HEK293 (cell line): ENCODE measurements at regions not wholly inside any gene's neighbourhood (a gene's known extent, or its start where the extent isn't known, plus 50 kb on each side); places are given as distances from the start of the nearest gene placed in this dataset.

ENCODE experiments used
- CTCF ChIA-PET: fragments of 350-600 bp; formaldehyde crosslinking; extraction: SDS; loops from one replicate; lab custom pipeline; 2021; ENCODE audit warnings: antibody characterized with exemption; lab: Yijun Ruan, JAX
- POLR2A ChIA-PET: fragments of 300-600 bp; formaldehyde crosslinking; extraction: SDS; loops from one replicate; lab custom pipeline; 2020; ENCODE audit warnings: antibody characterized with exemption, inconsistent platforms; lab: Yijun Ruan, JAX
- H3K27ac ChIP-seq: fragments of 200-500 bp; sonication (Bioruptor generic); 2 replicates; pipeline ENCODE4 v1.5.1; 2014; ENCODE audit warnings: low read depth, low read length, control low read depth, inconsistent platforms; ENCODE audit errors: extremely low read depth
- H3K36me3 ChIP-seq, 2 experiments: fragments of 200-500 bp in 1 of 2; sonication (Bioruptor generic) in 1 of 2; 1 replicate in 1 of 2; 2 replicates in 1 of 2; pipeline ENCODE4 v1.5.1; 2014 to 2017; ENCODE audit warnings: inconsistent platforms in 2 of 2, low read length in 2 of 2; ENCODE audit not compliant: control insufficient read depth in 2 of 2, insufficient read depth in 1 of 2
- H3K4me1 ChIP-seq: fragments of 200-500 bp; sonication (Bioruptor generic); 2 replicates; pipeline ENCODE4 v1.5.1; 2014; ENCODE audit warnings: mild to moderate bottlenecking, low read length, inconsistent platforms; ENCODE audit not compliant: control insufficient read depth, insufficient read depth
- H3K4me3 ChIP-seq: 2 replicates; pipeline ENCODE4 v1.5.1; 2011; ENCODE audit warnings: low read depth, mild to moderate bottlenecking, control low read depth, low read length, moderate library complexity
- H3K9me3 ChIP-seq: fragments of 200-500 bp; sonication (Bioruptor generic); 2 replicates; pipeline ENCODE4 v1.5.1; 2014; ENCODE audit warnings: low read depth, low read length, inconsistent platforms; ENCODE audit not compliant: control insufficient read depth, insufficient read depth
- HOXD13 ChIP-seq: sonication (generic); formaldehyde crosslinking; IDR thresholded peaks from 2 replicates; pipeline ENCODE4 v1.8.0; 2022; ENCODE audit warnings: missing genetic modification reagents, borderline replicate concordance
- OSR2 ChIP-seq: fragments of 450-650 bp; formaldehyde crosslinking; IDR thresholded peaks from 2 replicates; pipeline ENCODE4 v1.5.1; 2016; ENCODE audit warnings: missing biosample characterization, missing genetic modification characterization
- SP3 ChIP-seq: fragments of 450-650 bp; formaldehyde crosslinking; IDR thresholded peaks from 2 replicates; pipeline ENCODE4 v1.5.1; 2016; ENCODE audit warnings: missing biosample characterization, missing genetic modification characterization
- ZBTB26 ChIP-seq: fragments of 450-650 bp; formaldehyde crosslinking; optimal IDR thresholded peaks from 2 replicates; pipeline ENCODE3; 2016; ENCODE audit warnings: missing biosample characterization, mild to moderate bottlenecking, missing genetic modification characterization
- ZBTB7A ChIP-seq: fragments of 450-650 bp; formaldehyde crosslinking; IDR thresholded peaks from 2 replicates; pipeline ENCODE4 v1.5.1; 2016; ENCODE audit warnings: low read depth, missing biosample characterization, missing genetic modification characterization
- ZEB2 ChIP-seq: fragments of 450-650 bp; formaldehyde crosslinking; IDR thresholded peaks from 2 replicates; pipeline ENCODE4 v1.5.1; 2016; ENCODE audit warnings: missing biosample characterization, missing genetic modification characterization
- ZIC2 ChIP-seq: fragments of 450-650 bp; formaldehyde crosslinking; IDR thresholded peaks from 2 replicates; pipeline ENCODE4 v1.5.1; 2016; ENCODE audit warnings: missing biosample characterization, missing genetic modification characterization
- ZNF138 ChIP-seq: fragments of 450-650 bp; formaldehyde crosslinking; IDR thresholded peaks from 2 replicates; pipeline ENCODE4 v1.5.1; 2016; ENCODE audit warnings: missing biosample characterization, missing genetic modification characterization, borderline replicate concordance
- ZNF157 ChIP-seq: fragments of 450-650 bp; formaldehyde crosslinking; IDR thresholded peaks from 2 replicates; pipeline ENCODE4 v1.5.1; 2016; ENCODE audit warnings: missing biosample characterization, missing genetic modification characterization
- ZNF174 ChIP-seq: fragments of 450-650 bp; formaldehyde crosslinking; IDR thresholded peaks from 2 replicates; pipeline ENCODE4 v1.5.0; 2017; ENCODE audit warnings: missing biosample characterization, mild to moderate bottlenecking, missing genetic modification characterization
- ZNF175 ChIP-seq: fragments of 450-650 bp; formaldehyde crosslinking; IDR thresholded peaks from 2 replicates; pipeline ENCODE4 v1.5.1; 2016; ENCODE audit warnings: missing biosample characterization, missing genetic modification characterization
- ZNF184 ChIP-seq: fragments of 450-650 bp; IDR thresholded peaks from 2 replicates; pipeline ENCODE4 v1.5.1; 2018; ENCODE audit warnings: missing biosample characterization, mild to moderate bottlenecking, missing genetic modification characterization
- ZNF2 ChIP-seq: fragments of 450-650 bp; formaldehyde crosslinking; IDR thresholded peaks from 2 replicates; pipeline ENCODE4 v1.5.1; 2016; ENCODE audit warnings: missing biosample characterization, missing genetic modification characterization
- ZNF248 ChIP-seq: fragments of 450-650 bp; formaldehyde crosslinking; IDR thresholded peaks from 2 replicates; pipeline ENCODE4 v1.5.1; 2017; ENCODE audit warnings: missing biosample characterization, missing genetic modification characterization
- ZNF324 ChIP-seq: fragments of 450-650 bp; formaldehyde crosslinking; IDR thresholded peaks from 2 replicates; pipeline ENCODE4 v1.5.1; 2016; ENCODE audit warnings: missing biosample characterization, missing genetic modification characterization
- ZNF341 ChIP-seq: fragments of 450-650 bp; formaldehyde crosslinking; IDR thresholded peaks from 2 replicates; pipeline ENCODE4; 2016; ENCODE audit warnings: low read depth, missing biosample characterization, missing genetic modification characterization
- ZNF521 ChIP-seq: fragments of 450-650 bp; formaldehyde crosslinking; IDR thresholded peaks from 2 replicates; pipeline ENCODE4 v1.5.1; 2017; ENCODE audit warnings: missing biosample characterization, mild to moderate bottlenecking, missing genetic modification characterization
- ZNF600 ChIP-seq: fragments of 450-650 bp; formaldehyde crosslinking; IDR thresholded peaks from 2 replicates; pipeline ENCODE4 v1.5.1; 2016; ENCODE audit warnings: missing biosample characterization, missing genetic modification characterization
- ZNF654 ChIP-seq: fragments of 450-650 bp; formaldehyde crosslinking; IDR thresholded peaks from 2 replicates; pipeline ENCODE4 v1.5.1; 2016; ENCODE audit warnings: low read depth, missing biosample characterization, missing genetic modification characterization
- ZNF677 ChIP-seq: fragments of 450-650 bp; IDR thresholded peaks from 2 replicates; pipeline ENCODE4 v1.5.0; 2018; ENCODE audit warnings: missing biosample characterization, mild to moderate bottlenecking, missing genetic modification characterization, moderate library complexity
- ZNF707 ChIP-seq: fragments of 450-650 bp; formaldehyde crosslinking; IDR thresholded peaks from 2 replicates; pipeline ENCODE4 v1.5.1; 2016; ENCODE audit warnings: missing biosample characterization, missing genetic modification characterization
- ZNF768 ChIP-seq: fragments of 450-650 bp; formaldehyde crosslinking; IDR thresholded peaks from 2 replicates; pipeline ENCODE4 v1.5.1; 2018; ENCODE audit warnings: missing biosample characterization, mild to moderate bottlenecking, missing genetic modification characterization
- TF ChIP-seq, protein P1 (sequence below): fragments of 450-650 bp; formaldehyde crosslinking; IDR thresholded peaks from 2 replicates; pipeline ENCODE4 v1.5.1; 2017; ENCODE audit warnings: missing biosample characterization, missing genetic modification characterization

GRCh38 chr4:85114526-85114925 lies 148.0 kb upstream of the WDFY3 start:
- ChIA-PET POLR2A (no interaction called here), CTCF (interaction anchor here (1.0 kb wide), 1 partner anchor 30 kb away, joined by 4 read pairs; no protein-coding TSS in a partner anchor)
- H3K4me3 ChIP-seq, result no peak overlapping the region
- TF ChIP-seq ZNF341 (tag by site-specific recombination), result no peak
- no peak for TF ChIP-seq ZNF677
- no peak for TF ChIP-seq SP3 (tag by site-specific recombination)
- TF ChIP-seq ZIC2 (tag by site-specific recombination), result no peak
- TF ChIP-seq, protein P1, sequence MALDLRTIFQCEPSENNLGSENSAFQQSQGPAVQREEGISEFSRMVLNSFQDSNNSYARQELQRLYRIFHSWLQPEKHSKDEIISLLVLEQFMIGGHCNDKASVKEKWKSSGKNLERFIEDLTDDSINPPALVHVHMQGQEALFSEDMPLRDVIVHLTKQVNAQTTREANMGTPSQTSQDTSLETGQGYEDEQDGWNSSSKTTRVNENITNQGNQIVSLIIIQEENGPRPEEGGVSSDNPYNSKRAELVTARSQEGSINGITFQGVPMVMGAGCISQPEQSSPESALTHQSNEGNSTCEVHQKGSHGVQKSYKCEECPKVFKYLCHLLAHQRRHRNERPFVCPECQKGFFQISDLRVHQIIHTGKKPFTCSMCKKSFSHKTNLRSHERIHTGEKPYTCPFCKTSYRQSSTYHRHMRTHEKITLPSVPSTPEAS (tag by site-specific recombination), result no peak
- no peak for TF ChIP-seq ZNF174 (tag by site-specific recombination)
- TF ChIP-seq ZBTB7A (tag by site-specific recombination), result no peak
- no peak for TF ChIP-seq ZNF324 (tag by site-specific recombination)
- no peak for TF ChIP-seq ZNF654 (tag by site-specific recombination)
- no peak for TF ChIP-seq ZNF707
- TF ChIP-seq ZNF184 (tag by site-specific recombination), result no peak
- TF ChIP-seq ZNF768 (tag by site-specific recombination), result no peak
- TF ChIP-seq OSR2 (tag by site-specific recombination), result no peak
- no peak for TF ChIP-seq ZBTB26
- no peak for TF ChIP-seq ZEB2
- no peak for TF ChIP-seq ZNF2 (tag by site-specific recombination)
- TF ChIP-seq ZNF175 (tag by site-specific recombination), result no peak
- no peak for TF ChIP-seq ZNF521 (tag by site-specific recombination)
- no peaks in the 10 kb centered on the region for H3K36me3 ChIP-seq
- H3K9me3 ChIP-seq, result no peaks in the 10 kb centered on the region
- no peaks in the 10 kb centered on the region for H3K4me1 ChIP-seq
- H3K27ac ChIP-seq, result no peak overlapping the region

DNA sequence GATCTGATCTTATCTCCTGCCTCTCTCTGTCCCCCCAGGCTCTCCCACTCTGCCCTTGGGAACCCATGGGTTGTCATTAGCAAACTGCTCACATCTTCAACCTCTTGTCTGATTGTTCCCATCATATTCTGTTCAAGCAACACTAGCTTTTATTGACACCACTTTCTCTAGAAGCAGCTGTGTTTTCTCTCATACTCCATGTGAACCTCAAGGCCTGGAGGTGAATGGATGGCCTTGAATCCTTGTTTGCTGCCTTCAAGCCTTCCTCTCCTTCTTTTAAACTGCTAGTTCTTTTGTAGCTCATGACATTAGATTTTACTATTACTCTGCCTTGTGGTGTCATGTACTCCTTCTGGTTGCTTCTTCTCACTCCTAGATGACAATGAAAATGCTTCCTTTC lies 149.5 kb upstream of the WDFY3 start:
- POLR2A ChIA-PET, result no interaction called here
- Histone ChIP-seq H3K27ac (no peak overlapping the region), H3K4me3 (no peak overlapping the region)
- TF ChIP-seq ZNF677, result no peak
- TF ChIP-seq, protein P1 (tag by site-specific recombination), result no peak
- TF ChIP-seq ZNF600 (tag by site-specific recombination), result no peak
- TF ChIP-seq ZNF157 (tag by site-specific recombination), result no peak
- no peak for TF ChIP-seq HOXD13 (CRISPR knock-in tag)
- TF ChIP-seq ZNF248 (tag by site-specific recombination), result no peak
- no peak for TF ChIP-seq ZNF138 (tag by site-specific recombination)
- TF ChIP-seq, all 188 proteins: peak for 0
- Histone ChIP-seq H3K4me1 (no peaks in the 10 kb centered on the region), H3K36me3 (no peaks in the 10 kb centered on the region), H3K9me3 (no peaks in the 10 kb centered on the region)
- CTCF ChIA-PET, result interaction anchor here (0.9 kb wide), 1 partner anchor 32 kb away, joined by 3 read pairs; no protein-coding TSS in a partner anchor
